MM.1S (cell line): ENCODE measurements at regions not wholly inside any gene's neighbourhood (a gene's known extent, or its start where the extent isn't known, plus 50 kb on each side); places are given as distances from the start of the nearest gene placed in this dataset.

Experiments used
- EZH2 ChIP-seq: fragments of 300-600 bp; sonication (generic); optimal IDR thresholded peaks from 2 replicates; pipeline ENCODE3; 2017; ENCODE audit warnings: low read depth, mild to moderate bottlenecking, antibody characterized with exemption, low read length, mixed read lengths
- EZH2phosphoT487 ChIP-seq: fragments of 300-600 bp; sonication (generic); IDR thresholded peaks from 2 replicates; pipeline ENCODE4 v1.6.1; 2018; ENCODE audit warnings: antibody characterized with exemption, low read length
- TF ChIP-seq, protein P1 (sequence below): fragments of 300-600 bp; sonication (generic); IDR thresholded peaks from 2 replicates; pipeline ENCODE4 v1.5.1; 2016; ENCODE audit warnings: antibody characterized with exemption, low read length, mixed read lengths

DNA sequence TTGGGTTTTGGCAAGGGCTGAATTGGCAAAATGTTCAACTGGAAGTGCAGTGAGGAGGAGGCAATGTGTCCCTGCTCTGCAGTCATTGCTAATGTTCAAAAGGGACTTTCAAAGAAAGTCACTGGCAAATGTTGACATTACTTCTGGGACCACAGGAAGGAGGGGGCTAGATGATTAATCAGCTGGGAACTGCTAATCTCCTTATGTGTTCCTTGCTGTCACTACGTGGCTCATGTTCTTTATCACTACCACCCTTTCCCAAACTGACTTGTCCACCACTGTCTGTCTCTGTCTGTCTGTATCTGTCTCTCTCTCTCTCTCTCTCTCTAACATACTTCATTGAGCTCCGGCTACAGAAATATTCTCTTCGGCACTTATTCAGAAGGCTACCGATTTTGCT lies 86.9 kb upstream of the MTPN start:
- TF ChIP-seq EZH2 (no peak), EZH2phosphoT487 (no peak)
- TF ChIP-seq, protein P1, sequence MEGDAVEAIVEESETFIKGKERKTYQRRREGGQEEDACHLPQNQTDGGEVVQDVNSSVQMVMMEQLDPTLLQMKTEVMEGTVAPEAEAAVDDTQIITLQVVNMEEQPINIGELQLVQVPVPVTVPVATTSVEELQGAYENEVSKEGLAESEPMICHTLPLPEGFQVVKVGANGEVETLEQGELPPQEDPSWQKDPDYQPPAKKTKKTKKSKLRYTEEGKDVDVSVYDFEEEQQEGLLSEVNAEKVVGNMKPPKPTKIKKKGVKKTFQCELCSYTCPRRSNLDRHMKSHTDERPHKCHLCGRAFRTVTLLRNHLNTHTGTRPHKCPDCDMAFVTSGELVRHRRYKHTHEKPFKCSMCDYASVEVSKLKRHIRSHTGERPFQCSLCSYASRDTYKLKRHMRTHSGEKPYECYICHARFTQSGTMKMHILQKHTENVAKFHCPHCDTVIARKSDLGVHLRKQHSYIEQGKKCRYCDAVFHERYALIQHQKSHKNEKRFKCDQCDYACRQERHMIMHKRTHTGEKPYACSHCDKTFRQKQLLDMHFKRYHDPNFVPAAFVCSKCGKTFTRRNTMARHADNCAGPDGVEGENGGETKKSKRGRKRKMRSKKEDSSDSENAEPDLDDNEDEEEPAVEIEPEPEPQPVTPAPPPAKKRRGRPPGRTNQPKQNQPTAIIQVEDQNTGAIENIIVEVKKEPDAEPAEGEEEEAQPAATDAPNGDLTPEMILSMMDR: no peak
